PC-3 (cell line): ENCODE measurements at regions not wholly inside any gene's neighbourhood (a gene's known extent, or its start where the extent isn't known, plus 50 kb on each side); places are given as distances from the start of the nearest gene placed in this dataset.

Experiments
- EZH2 ChIP-seq: fragments of 300-600 bp; sonication (generic); IDR thresholded peaks from one replicate; pipeline ENCODE4 v1.6.1; 2017; ENCODE audit warnings: antibody characterized with exemption, mild to moderate bottlenecking, low read length; ENCODE audit not compliant: unreplicated experiment
- TF ChIP-seq, protein P1 (sequence below): fragments of 300-600 bp; sonication (generic); conservative IDR thresholded peaks from 2 replicates; pipeline ENCODE4 v1.5.1; 2017; ENCODE audit warnings: antibody characterized with exemption, low read depth, mild to moderate bottlenecking, low read length

DNA sequence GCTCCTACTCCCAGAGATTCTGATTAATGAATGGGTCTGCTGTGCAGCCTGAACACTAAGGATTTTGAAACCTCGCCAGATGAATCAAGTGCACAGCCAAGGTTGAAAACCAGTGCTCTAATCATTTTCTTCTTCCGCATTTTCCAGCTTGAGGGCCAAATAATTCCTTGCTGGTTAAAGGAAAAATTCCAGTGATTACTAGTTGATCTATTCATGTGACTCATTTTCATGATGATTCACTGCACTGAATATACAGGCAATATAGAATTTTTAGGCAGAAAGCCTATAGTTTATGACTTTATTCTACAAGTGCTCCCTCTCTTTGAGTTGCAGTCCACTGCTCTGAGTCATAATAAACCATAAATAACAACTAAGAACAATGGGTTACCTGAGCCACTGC, 80.6 kb upstream of the PROKR2 start:
- TF ChIP-seq, protein P1, sequence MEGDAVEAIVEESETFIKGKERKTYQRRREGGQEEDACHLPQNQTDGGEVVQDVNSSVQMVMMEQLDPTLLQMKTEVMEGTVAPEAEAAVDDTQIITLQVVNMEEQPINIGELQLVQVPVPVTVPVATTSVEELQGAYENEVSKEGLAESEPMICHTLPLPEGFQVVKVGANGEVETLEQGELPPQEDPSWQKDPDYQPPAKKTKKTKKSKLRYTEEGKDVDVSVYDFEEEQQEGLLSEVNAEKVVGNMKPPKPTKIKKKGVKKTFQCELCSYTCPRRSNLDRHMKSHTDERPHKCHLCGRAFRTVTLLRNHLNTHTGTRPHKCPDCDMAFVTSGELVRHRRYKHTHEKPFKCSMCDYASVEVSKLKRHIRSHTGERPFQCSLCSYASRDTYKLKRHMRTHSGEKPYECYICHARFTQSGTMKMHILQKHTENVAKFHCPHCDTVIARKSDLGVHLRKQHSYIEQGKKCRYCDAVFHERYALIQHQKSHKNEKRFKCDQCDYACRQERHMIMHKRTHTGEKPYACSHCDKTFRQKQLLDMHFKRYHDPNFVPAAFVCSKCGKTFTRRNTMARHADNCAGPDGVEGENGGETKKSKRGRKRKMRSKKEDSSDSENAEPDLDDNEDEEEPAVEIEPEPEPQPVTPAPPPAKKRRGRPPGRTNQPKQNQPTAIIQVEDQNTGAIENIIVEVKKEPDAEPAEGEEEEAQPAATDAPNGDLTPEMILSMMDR: no peak
- no peak for TF ChIP-seq EZH2
